ENCODE measurements at regions not wholly inside any gene's neighbourhood (a gene's known extent, or its start where the extent isn't known, plus 50 kb on each side); places are given as distances from the start of the nearest gene placed in this dataset.

- no peak overlapping the region for H3K27ac ChIP-seq (ENCODE audit: low read depth, low read length)
- H3K4me1 ChIP-seq (ENCODE audit: control insufficient read depth, insufficient read depth, low read length): no peaks in the 10 kb centered on the region
- no peaks in the 10 kb centered on the region for H3K9me3 ChIP-seq (ENCODE audit: control insufficient read depth, insufficient read depth, low read length)
- no peaks in the 10 kb centered on the region for H3K27me3 ChIP-seq (ENCODE audit: control insufficient read depth, insufficient read depth, low read length)
- H3K36me3 ChIP-seq (ENCODE audit: control insufficient read depth, insufficient read depth, low read length): no peaks in the 10 kb centered on the region
- H3K4me3 ChIP-seq (ENCODE audit: low read depth, low read length): no peak overlapping the region
- H3K9ac ChIP-seq (ENCODE audit: low read depth, low read length): no peak overlapping the region
Observed at GRCh38 chr18:72261590-72261989, 282.6 kb downstream of the CBLN2 start.

GRCh38 chr18:72246076-72246475, 298.1 kb downstream of the CBLN2 start:
- Histone ChIP-seq H3K27ac (ENCODE audit: low read depth, low read length) (no peak overlapping the region), H3K4me1 (ENCODE audit: control insufficient read depth, insufficient read depth, low read length) (no peaks in the 10 kb centered on the region), H3K9me3 (ENCODE audit: control insufficient read depth, insufficient read depth, low read length) (no peaks in the 10 kb centered on the region), H3K4me3 (ENCODE audit: low read depth, low read length) (no peak overlapping the region), H3K9ac (ENCODE audit: low read depth, low read length) (no peak overlapping the region), H3K36me3 (ENCODE audit: control insufficient read depth, insufficient read depth, low read length) (no peaks in the 10 kb centered on the region), H3K27me3 (ENCODE audit: control insufficient read depth, insufficient read depth, low read length) (no peaks in the 10 kb centered on the region)

DNA sequence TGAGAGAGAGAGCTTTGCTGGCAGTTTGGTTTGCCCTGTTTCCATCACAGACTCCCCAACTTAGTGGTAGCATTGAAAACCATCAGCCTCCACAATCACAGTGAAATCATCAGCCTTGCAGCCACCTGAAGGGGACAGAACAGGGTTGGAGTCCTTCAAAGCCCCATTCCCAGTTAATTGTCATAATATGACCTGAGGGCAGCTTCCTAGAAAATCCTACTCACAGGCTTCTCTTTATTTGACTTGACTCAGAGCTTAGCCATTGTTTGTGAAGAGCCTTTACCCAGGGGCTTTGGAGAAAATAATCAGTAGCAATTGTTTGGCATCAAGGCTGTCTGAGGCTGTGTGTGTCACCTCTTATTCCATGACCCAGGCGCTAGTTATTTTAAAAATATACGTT, 308.7 kb downstream of the CBLN2 start:
- H3K36me3 ChIP-seq (ENCODE audit: control insufficient read depth, insufficient read depth, low read length): no peaks in the 10 kb centered on the region
- no peak overlapping the region for H3K4me3 ChIP-seq (ENCODE audit: low read depth, low read length)
- no peaks in the 10 kb centered on the region for H3K9me3 ChIP-seq (ENCODE audit: control insufficient read depth, insufficient read depth, low read length)
- H3K27ac ChIP-seq (ENCODE audit: low read depth, low read length): peak overlapping the region; percentile 66
- H3K4me1 ChIP-seq (ENCODE audit: control insufficient read depth, insufficient read depth, low read length): peaks cover 11% of the 10 kb centered on the region
- H3K9ac ChIP-seq (ENCODE audit: low read depth, low read length): no peak overlapping the region
- no peaks in the 10 kb centered on the region for H3K27me3 ChIP-seq (ENCODE audit: control insufficient read depth, insufficient read depth, low read length)

GRCh38 chr18:72233106-72233505, 311.0 kb downstream of the CBLN2 start:
- no peaks in the 10 kb centered on the region for H3K36me3 ChIP-seq (ENCODE audit: control insufficient read depth, insufficient read depth, low read length)
- no peak overlapping the region for H3K4me3 ChIP-seq (ENCODE audit: low read depth, low read length)
- no peaks in the 10 kb centered on the region for H3K27me3 ChIP-seq (ENCODE audit: control insufficient read depth, insufficient read depth, low read length)
- H3K4me1 ChIP-seq (ENCODE audit: control insufficient read depth, insufficient read depth, low read length): peaks cover 11% of the 10 kb centered on the region
- no peak overlapping the region for H3K27ac ChIP-seq (ENCODE audit: low read depth, low read length)
- H3K9ac ChIP-seq (ENCODE audit: low read depth, low read length): no peak overlapping the region
- no peaks in the 10 kb centered on the region for H3K9me3 ChIP-seq (ENCODE audit: control insufficient read depth, insufficient read depth, low read length)

- H3K36me3 ChIP-seq (ENCODE audit: control insufficient read depth, insufficient read depth, low read length): no peaks in the 10 kb centered on the region
- H3K27me3 ChIP-seq (ENCODE audit: control insufficient read depth, insufficient read depth, low read length): no peaks in the 10 kb centered on the region
- peaks cover 11% of the 10 kb centered on the region for H3K4me1 ChIP-seq (ENCODE audit: control insufficient read depth, insufficient read depth, low read length)
- H3K9me3 ChIP-seq (ENCODE audit: control insufficient read depth, insufficient read depth, low read length): no peaks in the 10 kb centered on the region
- H3K4me3 ChIP-seq (ENCODE audit: low read depth, low read length): no peak overlapping the region
- H3K9ac ChIP-seq (ENCODE audit: low read depth, low read length): no peak overlapping the region
- H3K27ac ChIP-seq (ENCODE audit: low read depth, low read length): no peak overlapping the region
Observed at GRCh38 chr18:72232644-72233043, 311.5 kb downstream of the CBLN2 start.

GRCh38 chr18:72225958-72226357, 318.2 kb downstream of the CBLN2 start:
- H3K4me1 ChIP-seq (ENCODE audit: control insufficient read depth, insufficient read depth, low read length): no peaks in the 10 kb centered on the region
- no peak overlapping the region for H3K27ac ChIP-seq (ENCODE audit: low read depth, low read length)
- H3K27me3 ChIP-seq (ENCODE audit: control insufficient read depth, insufficient read depth, low read length): no peaks in the 10 kb centered on the region
- H3K36me3 ChIP-seq (ENCODE audit: control insufficient read depth, insufficient read depth, low read length): no peaks in the 10 kb centered on the region
- H3K9me3 ChIP-seq (ENCODE audit: control insufficient read depth, insufficient read depth, low read length): no peaks in the 10 kb centered on the region
- no peak overlapping the region for H3K4me3 ChIP-seq (ENCODE audit: low read depth, low read length)
- no peak overlapping the region for H3K9ac ChIP-seq (ENCODE audit: low read depth, low read length)

- Histone ChIP-seq H3K4me3 (ENCODE audit: low read depth, low read length) (no peak overlapping the region), H3K27me3 (ENCODE audit: control insufficient read depth, insufficient read depth, low read length) (no peaks in the 10 kb centered on the region), H3K9me3 (ENCODE audit: control insufficient read depth, insufficient read depth, low read length) (no peaks in the 10 kb centered on the region), H3K36me3 (ENCODE audit: control insufficient read depth, insufficient read depth, low read length) (no peaks in the 10 kb centered on the region), H3K27ac (ENCODE audit: low read depth, low read length) (no peak overlapping the region), H3K9ac (ENCODE audit: low read depth, low read length) (no peak overlapping the region), H3K4me1 (ENCODE audit: control insufficient read depth, insufficient read depth, low read length) (no peaks in the 10 kb centered on the region)
Observed at GRCh38 chr18:72223733-72224132, 320.4 kb downstream of the CBLN2 start.

- no peak overlapping the region for H3K4me3 ChIP-seq (ENCODE audit: low read depth, low read length)
- no peaks in the 10 kb centered on the region for H3K4me1 ChIP-seq (ENCODE audit: control insufficient read depth, insufficient read depth, low read length)
- peaks cover 2% of the 10 kb centered on the region; the same call in 1 of the 2 replicates for H3K9me3 ChIP-seq (ENCODE audit: control insufficient read depth, insufficient read depth, low read length)
- no peak overlapping the region for H3K9ac ChIP-seq (ENCODE audit: low read depth, low read length)
- H3K36me3 ChIP-seq (ENCODE audit: control insufficient read depth, insufficient read depth, low read length): no peaks in the 10 kb centered on the region
- no peak overlapping the region for H3K27ac ChIP-seq (ENCODE audit: low read depth, low read length)
- no peaks in the 10 kb centered on the region for H3K27me3 ChIP-seq (ENCODE audit: control insufficient read depth, insufficient read depth, low read length)
Observed at GRCh38 chr18:72208920-72209676, 335.0 kb downstream of the CBLN2 start.

- no peaks in the 10 kb centered on the region for H3K27me3 ChIP-seq (ENCODE audit: control insufficient read depth, insufficient read depth, low read length)
- no peaks in the 10 kb centered on the region for H3K4me1 ChIP-seq (ENCODE audit: control insufficient read depth, insufficient read depth, low read length)
- no peak overlapping the region for H3K27ac ChIP-seq (ENCODE audit: low read depth, low read length)
- H3K36me3 ChIP-seq (ENCODE audit: control insufficient read depth, insufficient read depth, low read length): no peaks in the 10 kb centered on the region
- no peaks in the 10 kb centered on the region; the same call in 1 of the 2 replicates for H3K9me3 ChIP-seq (ENCODE audit: control insufficient read depth, insufficient read depth, low read length)
- H3K4me3 ChIP-seq (ENCODE audit: low read depth, low read length): no peak overlapping the region
- H3K9ac ChIP-seq (ENCODE audit: low read depth, low read length): no peak overlapping the region
Observed at GRCh38 chr18:72207280-72207679, 336.9 kb downstream of the CBLN2 start.

- H3K4me1 ChIP-seq (ENCODE audit: control insufficient read depth, insufficient read depth, low read length): no peaks in the 10 kb centered on the region
- H3K27ac ChIP-seq (ENCODE audit: low read depth, low read length): no peak overlapping the region
- no peaks in the 10 kb centered on the region for H3K36me3 ChIP-seq (ENCODE audit: control insufficient read depth, insufficient read depth, low read length)
- no peak overlapping the region for H3K4me3 ChIP-seq (ENCODE audit: low read depth, low read length)
- H3K9ac ChIP-seq (ENCODE audit: low read depth, low read length): no peak overlapping the region
- no peaks in the 10 kb centered on the region for H3K27me3 ChIP-seq (ENCODE audit: control insufficient read depth, insufficient read depth, low read length)
- H3K9me3 ChIP-seq (ENCODE audit: control insufficient read depth, insufficient read depth, low read length): no peaks in the 10 kb centered on the region
Observed at GRCh38 chr18:72206814-72207213, 337.3 kb downstream of the CBLN2 start.

DNA sequence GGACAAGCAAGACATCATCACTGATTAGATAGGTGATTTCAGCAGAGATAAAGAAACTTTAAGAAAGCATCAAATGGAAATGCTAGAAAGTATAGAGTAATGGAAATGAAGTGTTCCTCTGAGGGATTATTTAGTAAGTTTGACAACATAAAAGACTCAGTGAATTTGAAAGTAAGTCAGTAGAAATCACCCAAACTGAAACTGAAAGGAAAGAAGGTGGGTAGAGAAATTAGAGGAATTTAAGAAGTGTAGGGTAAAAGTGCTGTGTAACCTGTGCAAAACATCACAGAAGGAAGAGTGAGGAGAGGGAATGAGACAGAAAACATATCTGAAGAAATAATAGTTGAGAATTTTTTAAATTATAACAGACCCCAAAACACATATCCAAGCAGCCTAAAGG, 343.1 kb downstream of the CBLN2 start:
- Histone ChIP-seq H3K27me3 (ENCODE audit: control insufficient read depth, insufficient read depth, low read length) (no peaks in the 10 kb centered on the region), H3K27ac (ENCODE audit: low read depth, low read length) (no peak overlapping the region), H3K4me3 (ENCODE audit: low read depth, low read length) (no peak overlapping the region), H3K9ac (ENCODE audit: low read depth, low read length) (no peak overlapping the region), H3K36me3 (ENCODE audit: control insufficient read depth, insufficient read depth, low read length) (no peaks in the 10 kb centered on the region), H3K9me3 (ENCODE audit: control insufficient read depth, insufficient read depth, low read length) (no peaks in the 10 kb centered on the region), H3K4me1 (ENCODE audit: control insufficient read depth, insufficient read depth, low read length) (no peaks in the 10 kb centered on the region)
